HG03064 (cell line): ENCODE measurements at regions not wholly inside any gene's neighbourhood (a gene's known extent, or its start where the extent isn't known, plus 50 kb on each side); places are given as distances from the start of the nearest gene placed in this dataset.

Source experiments
- ATAC-seq: cut with Tn5 transposase; IDR thresholded peaks from one replicate; pipeline ENCODE4 v1.9.1; 2021; ENCODE audit warnings: low read depth; ENCODE audit not compliant: unreplicated experiment

DNA sequence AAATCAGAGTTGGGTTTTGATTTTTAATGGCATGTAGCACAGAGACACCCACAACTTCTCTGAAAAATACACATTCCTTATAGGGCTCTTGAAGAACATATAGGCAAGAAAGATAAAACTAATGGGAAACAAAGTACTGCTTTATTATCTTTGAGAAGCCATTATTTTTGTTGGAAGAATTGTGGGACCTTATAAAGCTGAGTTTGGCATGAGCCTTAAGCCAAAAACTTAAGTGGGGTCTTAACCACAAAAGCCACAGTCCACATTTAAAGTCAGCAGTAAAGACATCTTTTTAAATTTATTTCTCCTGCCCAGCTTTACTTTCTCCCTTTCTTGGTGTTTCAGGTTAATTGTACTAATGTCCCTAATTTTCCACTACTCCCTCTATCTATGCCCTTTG is 1297.3 kb downstream of the C4orf33 start:
- no peak for ATAC-seq

DNA sequence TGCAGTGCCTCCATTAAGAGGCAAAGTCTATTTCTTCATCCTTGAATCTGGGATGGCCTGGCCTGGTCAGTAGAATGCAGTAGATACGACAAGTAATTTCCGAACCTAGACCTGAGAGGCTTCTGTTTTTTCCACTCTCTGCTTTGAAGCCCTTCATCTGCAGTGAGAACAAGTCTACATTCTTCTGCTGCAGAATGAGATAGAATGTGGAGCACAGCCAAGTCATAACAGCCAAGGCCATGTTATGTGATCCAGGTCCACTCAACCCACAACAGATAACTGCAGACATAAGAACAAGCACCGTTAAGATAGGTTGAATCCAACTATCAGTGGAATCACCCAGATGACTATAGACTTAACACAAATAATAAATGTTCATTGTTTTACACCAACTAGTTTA is 1297.7 kb downstream of the C4orf33 start:
- ATAC-seq = no peak

DNA sequence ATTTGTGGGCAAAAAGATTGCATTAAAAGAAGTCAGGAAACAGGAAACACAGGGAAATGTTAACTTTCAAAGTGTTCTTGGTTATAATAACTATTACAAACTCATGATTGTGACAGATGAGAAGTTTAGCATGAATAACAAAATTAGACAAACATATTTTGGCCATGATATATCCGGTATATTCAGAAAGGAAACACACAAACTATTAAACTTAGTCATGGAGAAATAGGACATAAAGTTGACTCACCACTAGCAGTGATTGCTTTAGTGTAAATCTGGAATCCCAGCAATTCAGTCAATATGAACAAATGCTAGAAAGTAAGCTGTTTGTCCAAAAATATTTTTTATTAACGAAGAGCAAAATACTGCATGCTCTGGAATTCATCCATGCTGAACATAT is 1299.9 kb downstream of the C4orf33 start:
- no peak for ATAC-seq

DNA sequence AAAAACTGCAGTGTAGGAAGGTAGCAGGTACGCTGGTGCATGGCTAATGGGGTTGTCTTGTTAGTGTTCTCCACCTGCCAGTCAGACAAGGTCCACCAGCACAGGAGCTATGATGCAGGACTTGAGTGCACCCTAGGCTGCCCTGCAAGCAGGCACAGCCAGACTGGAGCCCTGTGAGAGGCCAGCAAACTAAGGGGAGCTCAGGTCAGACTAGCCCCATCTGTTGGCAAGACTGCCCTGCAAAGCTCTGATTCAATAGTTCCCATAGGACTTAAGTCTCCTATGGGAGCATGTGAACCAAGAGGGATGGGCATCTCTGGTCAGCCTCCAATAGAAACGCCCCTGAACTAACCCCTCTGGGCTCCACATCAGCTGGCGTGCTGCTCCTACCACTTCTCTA is 1307.3 kb downstream of the C4orf33 start:
- ATAC-seq = no peak

DNA sequence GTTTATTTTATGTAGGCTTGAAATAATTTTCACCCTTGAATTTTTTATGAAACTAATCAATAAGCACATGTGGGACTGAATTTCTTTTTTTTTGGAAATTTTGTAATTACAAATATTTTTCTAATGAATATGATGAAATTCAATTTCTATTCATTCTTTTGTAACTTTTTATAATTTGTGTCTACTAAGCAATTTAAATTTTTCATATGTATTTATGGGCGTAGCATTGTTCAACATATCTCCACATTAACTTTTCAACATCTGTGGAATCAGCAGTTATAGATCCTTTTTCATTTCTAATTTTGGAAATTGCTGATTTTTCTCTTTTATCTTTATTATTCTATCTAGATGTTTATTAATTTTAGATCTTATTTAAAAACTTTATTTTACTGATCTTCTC is 1320.3 kb downstream of the C4orf33 start:
- no peak for ATAC-seq

DNA sequence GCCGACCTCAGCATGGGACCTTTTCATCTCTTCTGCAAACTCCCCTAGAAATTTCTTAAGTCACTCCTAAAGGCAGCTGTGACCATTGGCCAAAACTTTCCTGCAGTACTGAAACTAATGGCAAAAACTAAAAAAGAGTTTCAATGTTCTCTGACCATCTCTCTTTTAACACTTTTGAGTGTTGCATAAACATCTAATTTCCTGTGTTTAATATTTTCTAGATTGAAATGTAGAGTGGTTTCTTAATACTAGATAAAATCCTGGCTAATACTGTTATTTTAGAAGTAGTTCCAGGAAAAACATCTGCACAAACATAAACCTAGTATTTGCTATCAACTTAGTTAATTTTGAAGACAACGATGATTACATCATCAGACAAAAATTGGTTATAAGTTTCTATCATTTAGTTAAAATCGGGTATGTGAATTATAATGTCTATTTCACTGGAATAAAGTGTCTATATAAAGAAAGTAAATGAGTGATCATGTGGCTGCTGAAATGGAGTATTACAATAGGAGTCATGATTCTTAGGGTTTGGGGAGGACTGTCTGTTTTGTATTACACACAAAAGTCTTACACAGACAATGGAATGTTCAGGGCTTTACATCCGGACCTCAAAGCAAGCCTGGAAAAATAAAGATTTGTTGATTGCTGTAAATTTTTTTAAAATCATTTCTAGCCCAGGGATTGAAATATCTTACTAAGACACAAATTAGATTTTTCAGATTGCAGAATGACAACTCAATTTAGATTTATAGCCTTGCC is 1323.4 kb downstream of the C4orf33 start:
- no peak for ATAC-seq

DNA sequence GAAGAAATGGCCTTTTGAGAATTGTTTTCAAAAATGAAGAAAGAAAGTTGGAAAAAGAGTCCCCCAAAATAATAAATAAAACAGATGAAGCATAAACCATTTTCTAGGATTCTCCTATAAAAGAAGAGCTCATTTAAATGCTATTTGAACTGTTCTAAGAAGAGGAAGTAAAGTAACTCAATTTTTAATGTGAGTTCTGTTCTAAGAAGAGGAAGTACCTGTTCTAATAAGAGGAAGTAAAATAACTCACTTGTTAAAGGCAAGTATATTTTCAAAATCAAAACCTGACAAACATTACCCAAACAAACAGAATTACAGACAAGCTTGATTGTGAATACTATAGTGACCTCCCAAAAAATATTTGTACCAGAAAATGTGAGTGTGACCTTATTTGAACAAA is 1326.3 kb downstream of the C4orf33 start:
- ATAC-seq = no peak

DNA sequence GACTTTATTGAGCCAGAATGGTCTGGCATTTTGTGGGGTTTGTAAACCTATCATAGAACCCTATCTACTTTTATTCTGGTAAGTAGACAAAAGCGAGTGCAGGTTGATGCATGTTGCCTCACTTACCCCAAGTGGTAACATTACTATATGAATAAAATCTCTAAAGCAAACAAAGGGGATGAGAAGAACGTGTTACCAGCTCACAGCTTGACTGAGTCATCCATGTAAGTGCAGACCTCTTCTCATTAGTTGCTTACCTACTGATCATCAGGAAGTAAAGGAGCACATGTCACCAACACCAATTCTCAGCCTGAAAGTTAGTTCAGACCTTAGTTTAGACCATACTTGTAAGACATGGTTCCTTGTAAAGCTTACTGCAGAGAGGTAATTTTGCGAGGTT is 1328.3 kb downstream of the C4orf33 start:
- ATAC-seq = no peak

DNA sequence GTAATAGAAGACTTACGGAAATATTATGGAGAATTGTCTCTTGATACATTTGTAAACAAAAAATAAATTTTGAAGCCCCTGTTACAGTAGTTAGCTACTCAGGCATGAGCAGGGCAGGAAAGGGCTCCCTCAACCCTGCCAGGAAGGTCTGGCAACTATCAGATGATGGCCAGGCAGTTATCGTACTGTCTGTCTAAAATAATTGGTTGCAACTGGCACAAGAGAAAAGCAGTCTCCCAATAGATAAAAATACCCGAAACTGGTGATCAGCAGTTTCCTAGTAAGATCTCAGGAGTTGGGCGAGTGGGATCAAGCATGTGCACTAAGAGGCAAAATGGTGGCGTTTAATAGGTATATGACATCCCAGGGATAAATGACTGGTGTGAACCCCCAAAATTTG is 1336.3 kb downstream of the C4orf33 start:
- no peak for ATAC-seq

DNA sequence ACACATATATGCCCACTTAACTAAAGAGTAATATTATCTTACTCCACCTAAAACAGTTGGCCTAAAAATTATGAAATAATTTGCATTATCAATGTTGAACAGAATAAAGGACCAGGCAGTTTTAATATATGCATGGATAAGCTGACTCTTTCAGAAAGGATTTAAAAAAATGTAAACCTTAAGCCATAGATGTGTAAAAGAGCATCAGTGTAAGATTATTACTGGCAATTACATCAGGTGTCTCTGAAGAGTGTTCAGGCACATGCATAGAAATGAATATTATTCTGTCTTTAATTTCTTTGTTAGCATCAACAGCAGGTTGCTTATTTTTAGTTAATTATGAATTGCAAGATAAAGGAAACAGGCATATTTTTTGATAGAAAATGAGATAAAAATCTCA is 1353.8 kb downstream of the C4orf33 start:
- ATAC-seq = no peak

DNA sequence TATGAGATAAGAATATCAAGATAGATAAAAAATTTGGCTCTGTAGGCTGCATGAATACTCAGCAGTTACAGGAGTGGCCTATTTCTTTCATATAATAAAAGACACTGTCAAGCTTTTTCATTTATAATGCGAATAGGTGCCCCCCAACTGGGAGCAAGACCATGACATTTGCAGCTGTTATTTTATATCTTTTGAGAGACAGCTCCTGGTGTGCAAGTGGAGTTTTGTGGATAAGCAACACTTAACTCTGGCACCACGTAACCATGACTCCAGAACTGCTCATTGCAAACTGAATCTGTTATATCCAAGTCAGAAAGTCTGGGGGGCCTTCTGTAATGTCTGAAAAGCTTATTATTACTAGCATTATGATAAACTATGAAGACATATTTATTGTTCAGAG is 1372.4 kb downstream of the C4orf33 start:
- ATAC-seq = no peak

DNA sequence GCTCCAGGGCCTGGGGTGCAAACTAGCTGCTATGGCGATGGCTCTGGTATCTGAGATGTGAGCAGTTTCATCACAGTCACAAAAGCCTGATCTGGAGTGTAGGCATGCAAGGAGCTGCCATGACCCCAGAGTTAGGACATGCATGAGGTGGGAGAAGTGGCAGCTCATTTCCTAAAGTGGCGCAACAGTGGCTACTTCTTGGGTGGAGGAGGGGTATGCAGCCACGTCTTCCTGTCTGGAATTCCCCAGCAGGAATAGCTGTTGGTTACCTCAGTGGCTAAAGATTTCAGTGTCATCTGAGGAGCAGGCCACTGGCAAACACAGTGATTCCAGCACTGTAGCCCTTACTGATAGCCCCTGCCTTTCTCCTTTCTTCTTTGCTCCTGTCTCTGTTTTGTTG is 1382.5 kb downstream of the C4orf33 start:
- ATAC-seq = no peak

DNA sequence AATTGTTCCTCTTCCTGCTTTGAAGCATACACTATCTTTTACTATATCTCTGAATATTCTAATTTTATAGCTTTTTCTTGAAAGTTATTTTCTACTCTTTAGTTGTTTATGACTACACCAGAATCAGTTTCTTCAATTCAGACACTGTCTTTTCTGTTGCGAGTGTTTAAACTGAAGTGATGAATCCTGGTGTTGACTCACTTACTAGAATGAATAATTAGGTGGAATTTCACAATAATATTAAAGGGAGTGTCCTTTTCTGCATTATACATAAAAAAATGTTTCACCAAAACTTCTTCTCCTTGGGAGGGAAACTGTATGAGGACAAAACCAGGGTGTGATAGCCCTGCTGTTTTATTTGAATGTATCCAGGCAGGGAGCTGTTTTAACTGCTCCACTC is 1383.1 kb downstream of the C4orf33 start:
- no peak for ATAC-seq

DNA sequence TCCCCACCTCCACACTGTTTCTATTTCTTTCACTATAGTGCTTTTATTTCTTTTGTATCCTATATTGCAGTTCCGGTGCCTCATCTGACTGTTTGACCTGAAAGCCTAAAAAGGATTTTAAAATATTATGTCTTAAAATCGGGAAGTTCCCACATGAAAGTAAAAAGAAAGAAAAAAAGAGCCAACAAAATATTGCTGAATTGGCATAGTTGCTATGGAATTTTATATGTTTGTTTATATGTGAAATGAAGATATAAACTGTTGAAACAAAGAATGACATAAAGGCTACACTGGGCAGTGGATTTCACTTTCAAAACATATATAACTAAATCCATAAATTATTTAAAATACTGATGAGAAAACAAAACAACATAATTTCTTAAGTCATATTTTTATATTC is 1383.7 kb downstream of the C4orf33 start:
- ATAC-seq = no peak

DNA sequence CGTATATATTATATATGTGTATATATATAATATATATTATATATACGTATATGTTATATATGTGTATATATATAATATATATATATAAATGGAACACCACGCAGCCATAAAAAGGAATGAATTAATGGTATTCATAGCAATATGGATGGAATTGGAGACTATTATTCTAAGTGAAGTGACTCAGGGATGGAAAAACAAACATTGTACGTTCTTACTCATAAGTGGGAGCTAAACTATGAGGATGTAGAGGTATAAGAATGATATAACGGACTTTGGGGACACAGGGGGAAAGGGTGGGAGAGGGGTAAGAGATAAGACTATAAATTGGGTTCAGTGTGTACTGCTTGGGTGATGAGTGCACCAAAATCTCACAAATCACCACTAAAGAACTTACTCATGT is 1388.9 kb downstream of the C4orf33 start:
- no peak for ATAC-seq

DNA sequence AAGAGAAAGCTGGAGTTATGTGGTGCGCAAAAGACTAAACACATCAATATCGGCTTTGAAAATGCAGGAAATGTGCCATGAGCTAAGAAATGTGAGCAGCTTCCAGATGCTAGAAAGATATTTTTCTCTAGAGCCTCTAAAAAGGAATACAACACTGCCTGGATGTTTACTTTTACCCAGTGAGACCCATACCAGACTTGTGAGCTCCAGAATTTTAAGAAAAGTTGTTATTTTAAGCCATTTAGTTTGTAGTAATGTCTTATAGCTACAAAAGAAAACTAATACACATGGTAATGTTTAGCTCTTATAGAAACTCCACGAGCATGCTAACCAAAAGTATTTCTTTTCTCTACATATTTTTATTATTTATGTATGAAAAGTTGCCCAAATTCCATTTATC is 1389.4 kb downstream of the C4orf33 start:
- ATAC-seq = no peak

DNA sequence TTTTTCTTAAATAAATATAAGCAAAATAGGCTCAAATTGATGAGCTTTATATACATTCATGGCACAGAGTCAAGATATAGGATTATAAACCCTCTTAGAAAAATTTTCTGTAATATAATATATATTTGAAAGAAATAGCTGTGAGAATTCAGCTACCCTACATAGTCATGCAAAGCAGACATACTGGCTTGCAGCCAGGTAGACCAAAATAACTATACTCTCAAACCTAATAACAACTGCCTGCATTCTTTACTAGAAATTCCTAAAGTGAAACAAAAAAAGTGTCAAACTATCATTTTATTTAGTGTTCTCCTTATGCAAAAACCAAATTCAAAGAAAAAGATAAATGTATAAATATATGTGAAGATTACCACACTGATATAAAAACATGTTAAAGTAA is 1390.2 kb downstream of the C4orf33 start:
- no peak for ATAC-seq

DNA sequence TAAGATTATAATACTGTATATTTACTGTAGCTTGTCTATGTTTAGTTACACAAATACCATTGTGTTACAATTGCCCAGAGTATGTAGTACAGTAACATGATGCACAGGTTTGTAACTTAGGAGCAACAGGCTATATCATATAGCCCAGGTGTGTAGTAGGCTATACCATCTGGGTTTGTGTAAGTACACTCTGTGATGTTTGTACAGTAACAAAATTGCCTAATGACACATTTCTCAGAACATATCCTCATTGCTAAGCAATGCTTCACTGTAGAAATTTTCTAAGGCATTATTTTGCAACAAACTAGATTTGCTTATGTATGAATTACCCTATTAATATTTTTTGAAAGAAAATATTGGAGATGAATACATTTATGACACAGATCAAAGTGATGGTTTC is 1390.9 kb downstream of the C4orf33 start:
- ATAC-seq = no peak

DNA sequence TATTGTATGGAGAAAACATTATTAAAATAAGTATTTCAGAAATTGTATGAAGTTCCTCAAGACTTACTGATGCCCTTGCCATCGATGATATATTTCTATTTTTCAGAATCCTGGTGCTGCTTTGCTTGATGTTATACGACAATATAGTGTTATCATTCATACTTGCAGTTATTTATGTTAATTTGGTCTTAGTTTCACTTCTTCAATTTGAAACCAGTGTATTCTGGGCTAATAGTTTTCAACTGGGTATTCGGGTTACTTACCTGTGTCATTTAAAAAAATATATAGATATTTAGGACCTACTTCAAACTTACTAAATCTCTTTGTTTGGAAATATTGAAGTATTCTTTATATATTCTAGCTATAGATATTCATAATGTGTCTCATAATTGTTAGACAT is 1414.7 kb downstream of the C4orf33 start:
- ATAC-seq = no peak

DNA sequence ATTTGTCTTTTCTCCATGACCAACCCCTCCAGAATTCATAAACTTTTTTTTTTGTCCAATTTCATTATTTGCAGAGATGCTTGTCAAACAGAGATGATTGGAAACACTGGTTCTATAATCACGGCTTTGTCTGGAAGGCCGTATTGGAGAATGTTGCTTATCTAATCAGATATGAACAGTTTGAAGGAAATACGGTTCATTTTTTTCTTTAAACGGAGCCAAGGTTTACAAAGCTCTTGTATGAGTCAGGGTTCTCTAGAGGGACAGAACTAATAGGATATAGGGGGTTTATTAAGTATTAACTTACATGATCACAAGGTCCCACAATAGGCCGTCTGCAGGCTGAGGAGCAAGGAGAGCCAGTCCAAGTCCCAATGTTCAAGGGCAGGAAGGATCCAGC is 1415.8 kb downstream of the C4orf33 start:
- ATAC-seq = no peak

DNA sequence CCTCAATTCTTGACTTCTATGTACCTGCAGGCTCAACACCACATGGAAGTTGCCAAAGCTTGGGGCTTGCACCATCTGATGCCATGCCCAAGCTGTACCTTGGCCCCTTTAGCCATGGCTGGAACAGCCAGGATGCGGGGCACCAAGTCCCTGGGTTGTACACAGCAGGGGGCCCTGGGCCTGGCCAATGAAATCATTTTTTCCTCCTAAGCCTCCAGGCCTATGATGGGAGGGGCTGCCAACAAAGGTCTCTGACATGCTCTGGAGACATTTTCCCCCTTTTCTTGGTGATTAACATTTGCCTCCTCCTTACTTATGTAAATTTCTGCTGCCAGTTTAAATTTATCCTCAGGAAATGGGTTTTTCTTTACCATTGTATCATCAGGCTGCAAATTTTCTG is 1428.1 kb downstream of the C4orf33 start:
- ATAC-seq = no peak

DNA sequence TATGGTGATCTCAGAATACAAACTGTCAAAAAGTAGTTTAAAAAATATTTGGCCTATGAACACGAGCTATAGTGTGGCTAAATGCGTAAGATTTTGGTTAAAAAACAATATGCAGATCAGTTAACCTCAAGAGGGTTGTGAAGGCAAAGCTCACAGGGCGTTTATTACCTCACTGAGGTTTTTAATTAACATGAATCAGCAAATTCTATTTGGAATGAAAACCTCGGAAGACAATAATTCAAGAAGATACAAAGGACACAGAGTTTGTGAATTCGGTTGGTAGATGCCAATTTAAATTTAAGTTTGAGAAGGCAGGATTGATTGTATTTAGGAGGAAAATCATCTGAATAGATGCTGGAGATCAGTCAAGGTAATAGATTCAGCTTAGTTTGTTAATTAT is 1434.6 kb downstream of the C4orf33 start:
- no peak for ATAC-seq

DNA sequence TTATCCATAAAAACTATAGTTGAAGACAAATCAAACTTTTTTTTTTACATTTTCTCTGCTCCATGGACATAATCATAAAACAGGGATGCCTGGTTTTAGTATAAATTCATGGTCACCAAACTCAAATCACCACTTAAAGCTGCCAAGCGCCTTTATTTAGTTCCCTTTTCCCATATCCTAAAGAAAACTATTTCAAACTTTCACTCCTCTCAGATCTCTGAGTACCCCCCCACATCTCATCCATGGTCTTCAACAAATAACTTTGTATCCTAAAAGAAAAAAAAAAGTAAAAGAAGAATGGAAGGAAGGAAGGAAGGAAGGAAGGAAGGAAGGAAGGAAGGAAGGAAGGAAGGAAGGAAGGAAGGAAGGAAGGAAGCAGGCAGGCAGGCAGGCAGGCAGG is 1438.7 kb downstream of the C4orf33 start:
- no peak for ATAC-seq
